NOMO-1 (cell line): ENCODE measurements at regions not wholly inside any gene's neighbourhood (a gene's known extent, or its start where the extent isn't known, plus 50 kb on each side); places are given as distances from the start of the nearest gene placed in this dataset.
A peak's percentile ranks its signal among the peaks of the same experiment; 100 is the strongest.
"Not testable (repeated sequence)": the region's sequence is repeated elsewhere in the genome, so short reads cannot be mapped to it uniquely, and the experiment has no call there.

Source experiments
- DNase-seq, 2 experiments: peaks; one replicate each; lab custom pipeline; 2025; ENCODE audit not compliant: unreplicated experiment in 2 of 2; lab: John Stamatoyannopoulos, UW

GRCh38 chr3:145058483-145058882, 1086.9 kb downstream of the DIPK2A start:
- peak; percentile 62 to 92 for DNase-seq

DNA sequence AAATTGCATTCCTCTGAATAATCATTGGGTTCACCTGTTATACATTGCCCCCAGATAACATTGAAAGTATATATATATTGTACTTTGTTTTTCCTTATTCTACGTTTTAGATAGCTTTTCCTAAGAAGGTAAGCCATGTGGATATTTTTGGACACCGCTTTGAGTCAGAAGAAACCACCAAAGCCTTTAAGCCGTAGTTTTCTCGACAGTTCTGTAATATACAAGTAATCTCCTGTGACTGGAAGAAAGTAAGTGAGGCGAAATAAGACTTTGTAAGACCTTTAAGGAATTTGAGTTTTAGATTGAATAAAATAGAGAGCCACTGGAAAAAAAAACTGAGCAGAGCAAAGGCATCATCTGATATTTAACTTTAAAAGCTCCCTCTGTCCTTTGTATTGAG, 1092.0 kb downstream of the DIPK2A start:
- DNase-seq, result no peak

- no peak for DNase-seq
These were observed 1090.2 kb downstream of the PLOD2 start for GRCh38 chr3:145070795-145071194.

DNA sequence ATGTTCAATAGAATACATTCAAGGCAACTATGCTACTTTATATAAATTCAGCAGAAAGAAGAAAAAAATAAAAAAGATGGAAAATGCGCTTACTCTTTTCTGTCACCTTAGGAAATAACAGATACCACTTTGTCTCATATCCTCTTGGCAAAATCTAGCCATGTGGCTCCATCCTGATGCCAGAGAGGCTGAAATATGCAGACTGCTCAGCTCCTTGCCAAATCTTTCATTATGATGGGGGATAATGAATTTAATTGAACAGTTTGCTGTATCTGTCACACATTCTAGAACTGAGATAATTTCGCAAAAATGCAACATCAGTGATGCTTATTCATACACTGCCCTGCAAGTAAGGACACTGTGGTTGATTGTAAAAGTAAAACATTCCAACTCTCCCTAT, 1081.5 kb downstream of the PLOD2 start:
- DNase-seq, result no peak

DNA sequence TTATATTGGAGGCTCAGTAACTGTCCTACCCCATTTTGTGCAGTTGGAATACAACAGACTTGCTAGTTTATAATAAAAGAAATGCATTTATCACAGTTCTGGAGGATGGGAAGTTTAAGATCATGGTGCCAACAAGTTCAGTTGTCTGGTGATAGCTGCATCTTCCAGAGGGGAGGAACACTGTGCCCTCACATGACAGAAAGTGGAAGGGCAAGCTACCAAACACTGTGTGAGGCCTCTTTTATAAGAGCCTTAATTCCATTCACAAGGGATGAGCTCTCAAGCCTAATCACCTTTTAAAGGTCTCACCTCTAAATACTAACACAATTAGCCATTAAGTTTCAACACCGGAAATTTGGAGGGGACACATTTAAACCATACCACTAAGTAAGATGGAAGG, 1073.9 kb downstream of the PLOD2 start:
- DNase-seq, result no peak

- peak in 1 of 2 experiments; percentile 53 for DNase-seq
These were observed 1072.1 kb downstream of the PLOD2 start for GRCh38 chr3:145088917-145089316.

DNA sequence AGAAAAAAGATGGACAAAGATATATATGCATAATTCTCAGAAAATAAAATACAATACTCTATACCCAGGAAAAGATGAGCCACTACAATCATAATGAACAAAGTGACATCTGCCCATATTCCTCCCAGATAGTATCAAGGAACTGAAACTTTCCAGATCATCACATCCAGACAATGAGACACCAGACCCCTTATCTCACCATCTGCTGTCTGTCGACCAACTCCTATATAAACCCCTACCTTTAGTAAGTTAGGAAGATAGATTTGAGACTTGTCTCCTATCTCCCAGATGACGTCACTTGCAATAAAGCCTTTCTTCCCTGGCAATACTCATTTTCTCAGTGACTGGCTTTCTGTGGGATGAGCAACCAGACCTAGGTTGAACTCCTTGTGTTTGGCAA, 1071.6 kb downstream of the PLOD2 start:
- no peak for DNase-seq

- DNase-seq, result peak; percentile 16 to 54
These were observed 1066.5 kb downstream of the PLOD2 start for GRCh38 chr3:145094355-145094941.

DNA sequence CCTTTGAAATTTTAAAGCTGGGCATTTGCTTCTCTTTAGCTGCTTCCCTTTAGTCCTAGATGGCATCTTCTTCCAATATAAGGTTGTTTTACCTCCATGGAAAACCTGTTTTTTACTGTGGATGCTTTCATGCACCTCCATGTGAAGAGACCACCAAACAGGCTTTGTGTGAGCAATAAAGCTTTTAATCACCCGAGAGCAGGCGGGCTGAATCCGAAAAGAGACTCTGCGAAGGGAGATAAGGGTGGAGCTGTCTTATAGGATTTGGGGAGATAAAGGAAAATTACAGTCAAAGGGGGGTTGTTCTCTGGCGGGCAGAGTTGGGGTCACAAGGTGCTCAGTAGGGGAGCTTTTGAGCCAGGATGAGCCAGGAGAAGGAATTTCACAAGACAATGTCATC, 1049.8 kb downstream of the PLOD2 start:
- not testable (repeated sequence) for DNase-seq

DNA sequence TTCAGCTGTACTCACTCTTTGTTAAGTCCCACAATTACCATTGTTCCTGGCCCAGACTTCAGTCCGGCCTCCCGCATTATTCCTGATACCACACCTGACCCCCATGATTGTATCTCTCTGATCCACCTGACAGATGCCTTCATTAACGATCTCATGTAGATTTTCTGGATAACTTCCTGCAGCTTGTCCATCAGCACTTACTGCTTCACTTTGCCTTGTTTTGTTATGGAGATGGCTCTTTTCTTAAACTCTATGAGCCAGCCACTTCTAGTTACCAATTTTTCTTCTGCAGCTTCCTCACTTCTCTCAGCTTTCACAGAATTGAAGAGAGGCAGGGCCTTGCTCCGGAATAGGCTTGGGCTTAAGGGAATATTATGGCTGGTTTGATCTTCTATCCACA, 1044.2 kb downstream of the PLOD2 start:
- DNase-seq, result no peak

DNA sequence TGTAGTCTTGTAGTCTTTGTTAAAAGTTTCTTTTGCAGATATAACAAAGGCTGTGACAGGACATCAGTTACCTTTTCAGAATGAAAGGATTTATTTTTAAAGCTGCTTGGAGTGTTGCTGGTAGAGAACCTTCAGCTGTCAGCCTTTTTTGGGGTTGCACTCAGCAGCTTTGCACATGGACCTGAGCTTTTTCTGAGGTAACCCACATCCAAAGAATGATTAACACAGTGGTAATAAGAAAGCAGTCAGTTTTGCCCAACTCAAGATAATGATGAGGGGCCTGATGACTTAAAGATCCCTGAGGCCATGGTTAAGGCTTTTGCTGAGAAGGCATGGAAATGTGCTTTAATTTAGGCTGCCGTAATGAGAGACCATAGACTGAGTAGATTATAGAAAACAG, 1042.7 kb downstream of the PLOD2 start:
- DNase-seq, result no peak

- no peak for DNase-seq
These were observed 1035.9 kb downstream of the PLOD2 start for GRCh38 chr3:145124900-145125678.

DNA sequence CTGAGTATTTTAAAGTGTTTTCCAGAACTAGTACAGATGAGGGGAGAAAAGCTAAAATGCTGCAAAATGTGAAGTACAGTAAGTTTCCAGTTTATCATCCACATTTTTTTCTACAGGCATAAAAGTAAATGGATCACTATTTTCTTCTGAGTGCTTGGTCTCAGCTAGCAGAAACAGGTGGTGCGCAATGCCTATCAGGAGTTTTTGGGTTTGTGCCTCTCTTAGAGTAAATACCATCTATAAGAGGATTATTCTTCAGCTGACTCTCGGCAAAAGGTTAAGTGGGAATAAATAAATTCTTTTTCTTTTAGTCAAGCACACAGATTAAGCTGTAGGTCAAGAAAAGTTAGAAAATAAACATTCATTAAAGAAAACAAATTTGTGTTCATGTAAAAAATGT, 1027.7 kb downstream of the PLOD2 start:
- no peak for DNase-seq

- no peak for DNase-seq
These were observed 1026.2 kb downstream of the PLOD2 start for GRCh38 chr3:145134738-145135137.

DNA sequence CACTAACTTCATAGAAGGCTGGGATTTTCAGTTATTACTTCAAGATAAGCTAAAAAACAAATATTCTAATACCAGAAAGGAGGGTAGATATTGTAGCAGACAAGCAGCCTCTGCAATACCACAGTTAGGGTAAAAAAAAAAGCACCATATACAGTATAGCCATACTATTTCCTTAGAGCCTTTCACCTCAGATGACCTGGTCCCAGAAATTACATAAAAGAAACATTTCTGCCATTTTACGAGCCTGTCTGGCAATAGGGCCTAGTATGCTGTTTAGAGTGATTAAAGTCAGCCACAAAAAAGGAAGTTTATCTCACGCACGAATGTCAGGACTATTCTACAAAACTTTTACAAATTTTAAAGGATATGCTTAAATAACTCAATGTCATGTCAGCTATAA, 1016.6 kb downstream of the PLOD2 start:
- DNase-seq, result peak; percentile 78 to 89

DNA sequence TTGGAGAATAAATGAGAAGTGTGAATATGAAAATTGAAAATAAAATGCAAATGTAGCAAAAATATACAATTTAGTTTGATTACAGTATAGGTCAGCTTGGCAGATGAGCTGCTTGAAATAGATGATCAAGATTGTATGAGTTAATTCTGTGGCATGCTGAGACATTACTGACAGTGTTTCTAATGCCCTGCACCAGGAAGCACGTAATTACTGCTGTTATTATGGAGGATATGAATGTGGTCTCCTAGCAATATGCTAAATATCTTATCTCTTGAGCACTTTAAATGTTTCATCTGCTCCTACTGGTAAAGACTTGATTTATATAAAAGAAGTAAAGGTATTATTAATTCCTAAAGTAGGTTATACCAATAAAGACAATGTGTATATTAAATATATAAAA, 1015.5 kb downstream of the PLOD2 start:
- peak; percentile 25 to 67 for DNase-seq

DNA sequence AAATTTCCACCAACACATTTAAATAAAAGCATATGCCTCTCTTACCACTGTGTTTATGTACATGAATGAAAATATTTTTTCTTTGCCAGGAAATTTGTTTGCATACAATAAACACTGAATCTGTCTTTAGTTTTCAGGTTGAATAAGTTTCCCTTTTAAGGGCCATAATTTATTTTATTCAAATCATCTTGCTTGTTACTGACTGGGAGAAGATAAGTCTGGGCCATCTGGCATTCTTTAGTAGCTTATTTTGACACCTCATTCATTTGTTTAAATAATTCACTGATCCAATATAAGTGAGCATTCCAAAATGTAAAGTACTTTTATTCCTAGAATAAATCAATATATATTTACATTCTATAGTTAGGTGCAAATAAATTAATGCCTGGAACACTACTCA, 1001.3 kb downstream of the PLOD2 start:
- no peak for DNase-seq

DNA sequence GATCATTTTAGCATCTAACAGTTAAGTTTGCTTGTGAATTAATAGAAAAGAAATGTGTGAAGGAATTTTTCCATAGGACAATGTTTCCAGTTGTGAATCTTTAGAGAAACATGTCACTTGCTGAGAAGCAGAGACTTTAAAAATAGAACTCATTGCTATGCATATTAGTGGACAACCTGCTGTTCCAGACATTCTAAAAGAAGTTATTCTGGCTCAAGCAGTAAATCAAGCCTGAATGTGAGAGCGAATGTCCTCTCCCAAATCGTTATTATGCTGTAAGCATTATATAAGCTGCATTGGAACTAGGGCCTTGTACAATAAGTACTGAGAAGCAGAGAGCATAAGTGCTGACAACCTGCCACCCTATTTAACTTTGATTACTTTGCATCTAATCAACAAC, 990.9 kb downstream of the PLOD2 start:
- no peak for DNase-seq

- DNase-seq, result peak; percentile 46 to 91
These were observed 985.4 kb downstream of the PLOD2 start for GRCh38 chr3:145175626-145176025.

- DNase-seq, result no peak
These were observed 984.1 kb downstream of the PLOD2 start for GRCh38 chr3:145176907-145177306.

DNA sequence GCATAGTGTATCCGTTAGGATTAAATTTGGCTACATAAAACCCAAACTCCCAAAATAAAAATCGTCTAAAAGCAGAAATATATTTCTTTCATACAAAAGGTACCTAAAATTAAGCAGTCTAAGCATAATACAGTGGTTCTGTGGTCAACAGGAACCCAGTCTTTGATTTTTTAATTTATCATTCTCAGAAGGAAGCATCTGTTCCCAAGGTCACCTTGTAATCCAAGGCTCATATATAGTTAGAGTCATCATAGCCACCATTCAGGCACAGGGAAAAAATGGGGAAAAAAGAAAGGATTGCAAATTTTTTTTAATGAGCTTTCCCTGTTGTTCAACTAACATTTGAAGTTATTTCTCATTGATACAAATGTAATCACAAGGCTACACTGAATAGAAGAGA, 983.2 kb downstream of the PLOD2 start:
- DNase-seq, result no peak

DNA sequence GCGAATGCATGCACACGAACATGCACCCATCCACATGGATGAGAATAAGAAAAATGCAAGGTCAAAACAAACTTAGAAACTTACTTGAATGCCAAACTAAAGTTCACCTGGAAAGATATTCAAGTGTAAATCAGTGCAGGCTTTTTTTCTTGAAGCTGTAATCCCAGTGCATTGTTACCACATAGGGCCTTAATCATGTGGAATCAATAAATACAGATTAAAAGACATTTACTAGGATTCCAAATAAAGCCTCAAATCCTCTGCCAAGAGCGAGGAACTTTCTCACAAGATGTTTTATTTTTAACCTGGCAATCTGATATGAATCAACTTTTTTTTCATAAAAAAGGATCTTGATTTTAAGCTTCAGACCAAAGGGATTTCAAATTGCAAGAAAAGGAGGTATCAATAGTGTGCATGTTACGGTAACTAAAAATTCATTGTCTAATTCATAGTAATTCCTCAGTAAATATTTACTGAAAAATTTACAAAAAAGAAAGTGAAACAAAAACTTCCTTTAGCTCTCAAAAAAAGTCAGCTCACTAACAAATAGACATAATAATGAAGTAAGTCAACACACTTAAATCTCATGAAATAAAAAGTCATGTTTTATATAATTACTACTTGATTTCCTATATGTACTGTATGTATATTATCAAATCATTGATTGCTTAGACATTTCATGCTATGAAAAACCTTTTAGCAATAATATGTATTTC, 978.6 kb downstream of the PLOD2 start:
- peak in 1 of 2 experiments; percentile 5 for DNase-seq
